GM23338 (cell line): ENCODE measurements at regions not wholly inside any gene's neighbourhood (a gene's known extent, or its start where the extent isn't known, plus 50 kb on each side); places are given as distances from the start of the nearest gene placed in this dataset.

Experiments used
- ATAC-seq: fragments of 200-7000 bp; cut with Tn5 transposase; 3 replicates; pipeline ENCODE4 v1.9.1; 2020
- DNase-seq: peaks from one replicate; pipeline ENCODE4 v3.0.0-alpha.2; 2015; ENCODE audit warnings: low spot score
- H2AFZ ChIP-seq: fragments of 200-600 bp; sonication (generic); 2 replicates; pipeline ENCODE4 v1.8.0; 2016; ENCODE audit warnings: antibody characterized with exemption, mild to moderate bottlenecking, moderate library complexity
- H3F3A ChIP-seq: fragments of 200-600 bp; sonication (generic); replicated peaks from 2 replicates; pipeline ENCODE4 v1.8.0; 2017; ENCODE audit warnings: antibody characterized with exemption, mixed run types, low read depth
- H3K27ac ChIP-seq: fragments of 200-600 bp; sonication (generic); 2 replicates; pipeline ENCODE4 v1.6.1; 2016; ENCODE audit warnings: low read depth
- H3K27me3 ChIP-seq: fragments of 200-600 bp; sonication (generic); 2 replicates; pipeline ENCODE4 v1.8.0; 2016; ENCODE audit warnings: mild to moderate bottlenecking, mixed run types, moderate library complexity; ENCODE audit not compliant: insufficient read depth
- H3K36me3 ChIP-seq: fragments of 200-600 bp; sonication (generic); 2 replicates; pipeline ENCODE4 v1.8.0; 2016; ENCODE audit warnings: mild to moderate bottlenecking; ENCODE audit not compliant: insufficient read depth
- H3K4me1 ChIP-seq: fragments of 200-600 bp; sonication (generic); 2 replicates; pipeline ENCODE4 v1.8.0; 2016; ENCODE audit warnings: mild to moderate bottlenecking, moderate library complexity; ENCODE audit not compliant: insufficient read depth
- H3K4me2 ChIP-seq: fragments of 200-600 bp; sonication (generic); 2 replicates; pipeline ENCODE4 v1.7.1; 2017; ENCODE audit warnings: mixed run types
- H3K4me3 ChIP-seq: fragments of 200-600 bp; sonication (generic); 2 replicates; pipeline ENCODE4 v1.6.1; 2016; ENCODE audit warnings: mixed run types
- H3K79me2 ChIP-seq: fragments of 200-600 bp; sonication (generic); replicated peaks from 2 replicates; pipeline ENCODE4 v1.8.0; 2017; ENCODE audit warnings: mild to moderate bottlenecking; ENCODE audit not compliant: insufficient read depth
- H3K9me2 ChIP-seq: fragments of 200-600 bp; sonication (generic); 2 replicates; pipeline ENCODE4 v1.8.0; 2017; ENCODE audit not compliant: insufficient read depth
- H4K20me1 ChIP-seq: fragments of 200-600 bp; sonication (generic); replicated peaks from 2 replicates; pipeline ENCODE4 v1.8.0; 2017; ENCODE audit warnings: mild to moderate bottlenecking; ENCODE audit not compliant: insufficient read depth
- H3K27ac Mint-ChIP-seq: 2 replicates; pipeline ENCODE4 v1.8.0; 2020; ENCODE audit warnings: inconsistent platforms, mild to moderate bottlenecking, moderate library complexity, mixed read lengths
- H3K27me3 Mint-ChIP-seq: 3 replicates; pipeline ENCODE4 v1.8.0; 2022; ENCODE audit warnings: low read depth, mild to moderate bottlenecking, moderate library complexity, mixed read lengths, inconsistent platforms; ENCODE audit not compliant: insufficient read depth, poor library complexity
- H3K36me3 Mint-ChIP-seq: 3 replicates; pipeline ENCODE4 v1.8.0; 2021; ENCODE audit warnings: low read depth, mild to moderate bottlenecking, inconsistent platforms, moderate library complexity, mixed read lengths
- H3K4me1 Mint-ChIP-seq: 3 replicates; pipeline ENCODE4 v1.8.0; 2020; ENCODE audit warnings: mild to moderate bottlenecking, inconsistent platforms, mixed read lengths
- H3K4me3 Mint-ChIP-seq: 3 replicates; pipeline ENCODE4 v1.8.0; 2021; ENCODE audit warnings: moderate library complexity, mild to moderate bottlenecking, inconsistent platforms, mixed read lengths
- H3K9me3 Mint-ChIP-seq: 3 replicates; pipeline ENCODE4 v1.8.0; 2020; ENCODE audit warnings: moderate library complexity, mild to moderate bottlenecking, inconsistent platforms, mixed read lengths
- CREB1 ChIP-seq: fragments of 250-450 bp; sonication (Bioruptor Pico); IDR thresholded peaks from 2 replicates; pipeline ENCODE4 v1.5.0; 2020; ENCODE audit warnings: low read depth, mild to moderate bottlenecking, moderate library complexity
- JUNB ChIP-seq: IDR thresholded peaks from one replicate; pipeline ENCODE4 v1.6.1; 2016; ENCODE audit warnings: antibody characterized with exemption; ENCODE audit not compliant: unreplicated experiment
- POLR2AphosphoS5 ChIP-seq: IDR thresholded peaks from 2 replicates; pipeline ENCODE4 v1.6.1; 2016; ENCODE audit warnings: antibody characterized with exemption, low read depth
- REST ChIP-seq: IDR thresholded peaks from one replicate; pipeline ENCODE4 v1.6.1; 2018; ENCODE audit warnings: antibody characterized with exemption; ENCODE audit not compliant: unreplicated experiment
- STAT1 ChIP-seq: IDR thresholded peaks from one replicate; pipeline ENCODE4 v1.6.1; 2016; ENCODE audit warnings: antibody characterized with exemption; ENCODE audit not compliant: unreplicated experiment
- ZNF114 ChIP-seq: fragments of 250-450 bp; sonication (Bioruptor Pico); IDR thresholded peaks from 2 replicates; pipeline ENCODE4 v1.5.0; 2020; ENCODE audit warnings: mild to moderate bottlenecking, moderate library complexity
- ZNF331 ChIP-seq: fragments of 250-450 bp; sonication (Bioruptor Pico); IDR thresholded peaks from 2 replicates; pipeline ENCODE4 v1.5.0; 2020; ENCODE audit warnings: low read depth, mild to moderate bottlenecking, moderate library complexity
- TF ChIP-seq, protein P1 (sequence below), 2 experiments: fragments of 200-600 bp in 1 of 2; sonication (generic) in 1 of 2; conservative IDR thresholded peaks; 2 replicates each; pipeline versions ENCODE4 v1.5.1 to v1.6.1; 2016 to 2017; ENCODE audit warnings: antibody characterized with exemption in 2 of 2, low read depth in 2 of 2, mild to moderate bottlenecking in 2 of 2, moderate library complexity in 1 of 2

GRCh38 chr21:23014021-23014420 is 2015.8 kb downstream of the NCAM2 start:
- Histone ChIP-seq H3K36me3 (no peaks in the 10 kb centered on the region), H3K27ac (no peak overlapping the region), H3K27me3 (no peaks in the 10 kb centered on the region), H4K20me1 (no peaks in the 10 kb centered on the region), H3K4me1 (no peaks in the 10 kb centered on the region), H2AFZ (no peak overlapping the region), H3K9me2 (no peaks in the 10 kb centered on the region), H3F3A (no peaks in the 10 kb centered on the region), H3K4me3 (no peak overlapping the region), H3K4me2 (no peak overlapping the region), H3K79me2 (no peaks in the 10 kb centered on the region)
- ATAC-seq (no peak), DNase-seq (no peak)
- no peaks in the 10 kb centered on the region for H3K36me3 Mint-ChIP-seq
- no peaks in the 10 kb centered on the region for H3K4me1 Mint-ChIP-seq
- no peak overlapping the region for H3K27ac Mint-ChIP-seq
- TF ChIP-seq POLR2AphosphoS5 = no peak
- no peak for TF ChIP-seq CREB1 (CRISPR knock-in tag)
- no peak for TF ChIP-seq REST
- TF ChIP-seq ZNF114 (CRISPR knock-in tag) = no peak
- no peak for TF ChIP-seq STAT1
- no peak for TF ChIP-seq JUNB
- TF ChIP-seq, protein P1, sequence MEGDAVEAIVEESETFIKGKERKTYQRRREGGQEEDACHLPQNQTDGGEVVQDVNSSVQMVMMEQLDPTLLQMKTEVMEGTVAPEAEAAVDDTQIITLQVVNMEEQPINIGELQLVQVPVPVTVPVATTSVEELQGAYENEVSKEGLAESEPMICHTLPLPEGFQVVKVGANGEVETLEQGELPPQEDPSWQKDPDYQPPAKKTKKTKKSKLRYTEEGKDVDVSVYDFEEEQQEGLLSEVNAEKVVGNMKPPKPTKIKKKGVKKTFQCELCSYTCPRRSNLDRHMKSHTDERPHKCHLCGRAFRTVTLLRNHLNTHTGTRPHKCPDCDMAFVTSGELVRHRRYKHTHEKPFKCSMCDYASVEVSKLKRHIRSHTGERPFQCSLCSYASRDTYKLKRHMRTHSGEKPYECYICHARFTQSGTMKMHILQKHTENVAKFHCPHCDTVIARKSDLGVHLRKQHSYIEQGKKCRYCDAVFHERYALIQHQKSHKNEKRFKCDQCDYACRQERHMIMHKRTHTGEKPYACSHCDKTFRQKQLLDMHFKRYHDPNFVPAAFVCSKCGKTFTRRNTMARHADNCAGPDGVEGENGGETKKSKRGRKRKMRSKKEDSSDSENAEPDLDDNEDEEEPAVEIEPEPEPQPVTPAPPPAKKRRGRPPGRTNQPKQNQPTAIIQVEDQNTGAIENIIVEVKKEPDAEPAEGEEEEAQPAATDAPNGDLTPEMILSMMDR (conservative IDR thresholded peaks at IDR 0.05; ENCODE audit: low read depth in 2 of 2) = no peak
- no peaks in the 10 kb centered on the region for H3K9me3 Mint-ChIP-seq
- no peak overlapping the region for H3K4me3 Mint-ChIP-seq
- H3K27me3 Mint-ChIP-seq = peaks cover 1% of the 10 kb centered on the region

DNA sequence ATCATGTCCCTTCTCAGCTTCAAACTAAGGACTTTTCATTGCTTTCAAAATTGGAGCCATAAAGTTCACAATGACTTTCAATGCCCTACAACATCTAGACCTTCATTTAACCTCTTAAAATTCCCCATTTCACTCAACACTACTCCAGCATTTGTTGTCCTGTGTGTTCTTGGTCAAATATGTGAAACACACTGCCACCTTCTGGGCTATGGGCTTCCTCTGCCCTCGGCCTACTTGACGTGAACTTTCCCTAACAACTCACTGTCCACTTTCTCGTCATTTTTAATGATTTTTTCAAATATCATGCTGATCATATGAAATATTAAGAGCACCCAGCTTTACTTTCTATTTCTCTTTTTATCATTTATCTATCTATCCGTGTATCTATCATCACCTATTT is 2018.4 kb downstream of the NCAM2 start:
- H3K36me3 Mint-ChIP-seq = no peaks in the 10 kb centered on the region
- H3K27me3 Mint-ChIP-seq = peaks cover 1% of the 10 kb centered on the region
- Histone ChIP-seq H3K4me2 (no peak overlapping the region), H3K4me3 (no peak overlapping the region), H2AFZ (no peak overlapping the region), H3K9me2 (no peaks in the 10 kb centered on the region), H4K20me1 (no peaks in the 10 kb centered on the region), H3K79me2 (no peaks in the 10 kb centered on the region), H3K27ac (no peak overlapping the region), H3K4me1 (no peaks in the 10 kb centered on the region), H3K36me3 (no peaks in the 10 kb centered on the region), H3K27me3 (no peaks in the 10 kb centered on the region), H3F3A (no peaks in the 10 kb centered on the region)
- TF ChIP-seq, protein P1 (conservative IDR thresholded peaks at IDR 0.05; ENCODE audit: low read depth in 2 of 2) = peak; percentile 62 to 71
- TF ChIP-seq ZNF331 (CRISPR knock-in tag) = no peak
- no peaks in the 10 kb centered on the region for H3K4me1 Mint-ChIP-seq
- H3K9me3 Mint-ChIP-seq = no peaks in the 10 kb centered on the region
- H3K27ac Mint-ChIP-seq = no peak overlapping the region
- peak; percentile 48 for DNase-seq
- no peak overlapping the region for H3K4me3 Mint-ChIP-seq
- ATAC-seq = peak; percentile 82
